GM19043 (cell line): ENCODE measurements at regions not wholly inside any gene's neighbourhood (a gene's known extent, or its start where the extent isn't known, plus 50 kb on each side); places are given as distances from the start of the nearest gene placed in this dataset.

Source experiments
- ATAC-seq: cut with Tn5 transposase; IDR thresholded peaks from one replicate; pipeline ENCODE4 v1.9.1; 2021; ENCODE audit warnings: low read depth; ENCODE audit not compliant: unreplicated experiment

- no peak for ATAC-seq
These were observed 87.4 kb upstream of the IQSEC1 start for GRCh38 chr3:13160619-13161018.

GRCh38 chr3:13159890-13160289 is 86.7 kb upstream of the IQSEC1 start:
- no peak for ATAC-seq

DNA sequence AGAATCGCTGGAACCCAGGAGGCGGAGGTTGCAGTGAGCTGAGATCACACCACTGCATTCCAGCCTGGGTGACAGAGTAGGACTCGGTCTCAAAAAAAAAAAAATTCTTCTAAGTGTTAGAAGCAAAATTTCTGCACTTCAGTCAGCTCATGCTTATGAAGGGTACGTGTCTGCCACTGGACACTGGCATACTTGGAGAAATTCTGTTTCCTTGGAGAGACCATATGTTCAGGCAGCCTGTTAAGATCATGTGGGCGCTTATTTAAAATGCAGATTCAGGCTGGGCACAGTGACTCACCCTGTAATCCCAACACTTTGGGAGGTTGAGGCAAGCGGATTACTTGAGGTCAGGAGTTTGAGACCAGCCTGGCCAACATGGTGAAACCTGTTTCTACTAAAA is 85.6 kb upstream of the IQSEC1 start:
- ATAC-seq = no peak

DNA sequence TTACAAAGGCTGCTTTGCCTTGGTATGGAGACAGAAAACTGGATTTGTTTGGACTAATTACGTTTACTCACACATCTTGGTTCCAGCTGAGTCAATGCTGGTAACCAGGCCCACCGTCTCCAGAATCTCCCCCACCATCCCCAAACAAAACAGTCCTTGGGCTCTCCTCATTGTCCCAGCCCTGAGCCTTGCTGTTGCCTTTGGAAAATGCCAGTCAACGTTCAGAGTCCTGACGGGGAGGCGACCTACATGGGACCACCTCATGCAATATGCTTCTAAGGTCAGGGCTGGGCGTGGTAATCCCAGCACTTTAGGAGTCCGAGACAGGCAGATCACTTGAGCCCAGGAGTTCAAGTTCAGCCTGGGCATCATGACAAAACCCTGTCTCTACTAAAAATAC is 85.2 kb upstream of the IQSEC1 start:
- ATAC-seq = no peak

DNA sequence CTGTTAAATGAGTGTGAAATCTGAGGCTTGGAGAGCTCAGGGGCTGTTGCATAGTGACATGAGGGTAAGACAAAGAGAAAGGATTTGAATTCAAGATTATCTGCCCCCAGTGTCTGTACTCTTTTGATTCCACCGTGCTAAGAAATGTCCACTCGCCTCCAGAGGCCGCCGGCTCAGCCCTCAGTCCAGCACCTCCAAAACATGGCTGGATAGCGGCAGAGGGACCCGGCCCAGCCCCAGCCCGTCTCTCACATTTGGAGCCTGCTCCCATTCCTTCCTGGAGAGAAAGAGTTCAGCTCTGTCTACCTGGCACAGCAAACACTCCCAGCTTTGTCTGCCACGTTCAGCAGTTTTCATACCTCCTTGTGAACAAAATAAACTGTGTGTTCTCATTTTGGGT is 84.8 kb upstream of the IQSEC1 start:
- ATAC-seq = no peak

DNA sequence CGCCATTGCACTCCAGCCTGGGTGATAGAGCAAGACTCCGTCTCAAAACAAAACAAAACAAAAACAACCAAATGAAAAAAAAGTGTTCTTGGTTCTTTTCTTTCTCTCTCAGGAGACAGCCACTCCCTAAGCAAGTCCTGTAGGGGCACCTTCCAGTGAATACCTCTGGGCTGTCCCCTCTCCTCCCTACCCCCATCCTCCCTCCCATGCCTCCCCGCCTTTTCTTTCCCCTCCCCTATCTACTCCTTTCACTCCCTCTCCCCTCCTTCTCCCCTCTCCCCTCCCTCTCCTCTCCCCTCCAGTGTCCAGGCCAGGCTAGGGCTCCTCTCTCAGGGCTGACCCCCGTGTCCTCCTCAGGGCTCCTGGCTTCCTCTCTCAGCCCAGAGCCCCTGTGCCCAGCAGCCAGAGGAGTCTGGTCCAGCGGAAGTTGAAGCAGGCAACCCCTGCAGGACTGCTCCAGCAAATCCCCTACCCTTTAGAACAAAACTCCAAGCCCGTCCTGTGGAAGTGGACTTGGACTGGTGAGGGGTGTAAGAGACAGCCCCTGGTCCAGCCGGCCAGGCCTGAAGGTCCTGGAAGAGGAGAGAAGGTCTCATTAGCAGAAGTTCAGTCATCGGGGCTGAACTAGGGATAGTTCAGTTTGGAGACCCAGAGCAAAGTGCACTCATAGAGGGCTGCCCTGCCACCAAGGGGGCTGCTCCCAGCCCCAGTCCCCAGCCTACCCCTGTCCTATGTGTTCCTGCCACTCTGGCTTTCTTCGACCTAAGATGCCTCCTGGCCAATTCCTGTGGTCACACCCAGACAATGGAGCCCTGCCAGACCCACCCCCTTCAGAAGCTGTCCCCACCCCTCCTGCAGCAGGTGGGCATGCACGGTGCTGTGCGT is 79.8 kb upstream of the IQSEC1 start:
- ATAC-seq = no peak

DNA sequence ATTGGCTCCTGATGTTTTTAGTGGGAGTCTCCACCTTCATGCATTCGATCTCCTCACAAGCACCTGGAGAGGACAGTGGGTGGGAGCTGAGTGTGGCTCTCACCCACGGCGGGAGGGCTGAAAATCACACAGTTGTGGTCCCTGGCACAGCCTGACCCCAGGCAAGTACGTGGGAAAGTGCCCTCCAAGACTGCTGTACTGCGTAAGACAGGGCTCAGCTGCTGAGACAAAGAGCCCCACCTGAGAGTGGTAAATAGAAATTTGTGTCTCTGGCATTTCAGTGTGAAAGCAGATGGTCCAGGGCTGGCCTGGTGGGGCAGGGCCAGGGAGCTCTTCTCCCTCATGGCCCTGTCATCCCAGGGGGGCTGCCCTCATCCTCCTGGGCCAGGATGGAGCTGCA is 77.4 kb upstream of the IQSEC1 start:
- ATAC-seq = no peak

DNA sequence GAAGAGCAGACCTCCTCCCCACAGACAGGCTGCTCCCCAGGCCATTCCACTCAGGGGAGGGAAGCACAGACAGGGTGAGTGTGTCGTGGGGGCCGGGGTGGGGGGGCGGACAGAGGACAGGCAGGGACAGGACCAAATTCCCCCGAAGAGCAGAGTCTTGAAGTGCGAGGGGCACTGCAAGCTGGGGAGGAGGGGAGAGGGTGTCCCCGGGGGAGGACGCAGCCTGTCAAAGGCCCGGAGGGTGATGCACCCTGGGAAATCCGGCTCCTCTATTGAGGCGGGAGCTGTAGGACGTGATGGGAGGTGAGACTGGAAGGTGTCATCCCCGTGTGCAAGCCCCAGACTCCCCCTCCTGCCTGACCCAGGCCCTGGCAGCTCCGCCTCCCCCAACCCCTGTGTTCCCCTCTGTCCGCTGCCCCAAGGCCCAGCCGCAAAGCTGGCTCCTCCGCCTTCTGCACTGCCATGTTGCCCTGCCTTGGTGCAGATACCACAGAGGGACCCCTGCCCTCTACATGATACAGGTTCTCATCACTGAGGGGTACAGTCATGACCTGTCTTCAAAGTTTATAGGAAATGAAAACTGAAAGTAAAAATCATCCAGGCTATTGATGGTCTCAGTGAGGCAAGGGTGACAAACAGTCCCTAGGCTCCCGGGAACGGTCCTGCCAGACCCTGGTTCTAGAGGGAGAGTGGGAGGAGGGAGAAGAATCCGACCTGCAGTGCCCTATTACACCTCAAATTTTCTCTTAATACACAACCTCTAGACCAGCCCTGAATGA is 76.3 kb upstream of the IQSEC1 start:
- ATAC-seq = no peak

- no peak for ATAC-seq
These were observed 75.5 kb upstream of the IQSEC1 start for GRCh38 chr3:13148561-13149329.

DNA sequence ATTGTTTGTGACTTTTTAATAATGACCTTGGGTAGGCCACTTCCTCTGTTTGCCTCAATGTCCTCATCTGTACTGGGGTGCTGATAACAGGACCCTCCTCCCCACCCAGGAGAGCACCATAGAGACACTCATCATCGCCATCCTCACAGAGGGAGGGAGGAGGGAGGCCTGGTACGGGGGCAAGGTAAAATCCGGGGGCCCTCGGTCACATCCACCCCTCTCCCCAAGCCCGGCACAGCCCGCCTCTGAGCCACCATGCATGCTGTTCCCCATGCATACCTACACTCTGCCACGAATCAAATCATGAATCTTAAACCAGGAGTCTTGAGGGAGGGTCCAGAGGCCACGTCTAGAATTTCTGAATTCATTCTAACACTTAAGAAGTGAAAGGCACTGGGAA is 74.9 kb upstream of the IQSEC1 start:
- no peak for ATAC-seq

- no peak for ATAC-seq
These were observed 74.1 kb upstream of the IQSEC1 start for GRCh38 chr3:13147344-13147743.

DNA sequence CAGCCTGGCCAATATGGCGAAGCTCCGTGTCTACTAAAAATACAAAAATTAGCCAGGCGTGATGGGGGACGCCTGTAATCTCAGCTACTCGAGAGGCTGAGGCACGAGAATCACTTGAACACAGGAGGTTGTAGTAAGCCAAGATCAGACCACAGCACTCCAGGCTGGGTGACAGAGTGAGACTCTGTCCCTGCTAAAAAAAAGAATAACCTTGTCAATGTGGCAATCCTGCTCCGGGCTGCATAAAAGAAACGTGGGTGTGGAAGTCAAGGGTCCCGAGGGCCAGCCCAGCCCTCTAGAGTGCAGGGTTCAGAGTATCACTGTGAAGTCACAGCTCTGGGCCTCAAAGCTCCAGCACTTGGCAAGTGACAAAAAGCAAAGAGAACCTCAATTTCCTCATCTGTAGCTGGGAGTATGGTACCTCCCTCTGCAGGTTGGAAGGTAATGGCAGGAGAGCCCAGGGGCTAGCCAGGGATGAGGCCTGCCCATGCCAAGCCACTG is 73.5 kb upstream of the IQSEC1 start:
- no peak for ATAC-seq

DNA sequence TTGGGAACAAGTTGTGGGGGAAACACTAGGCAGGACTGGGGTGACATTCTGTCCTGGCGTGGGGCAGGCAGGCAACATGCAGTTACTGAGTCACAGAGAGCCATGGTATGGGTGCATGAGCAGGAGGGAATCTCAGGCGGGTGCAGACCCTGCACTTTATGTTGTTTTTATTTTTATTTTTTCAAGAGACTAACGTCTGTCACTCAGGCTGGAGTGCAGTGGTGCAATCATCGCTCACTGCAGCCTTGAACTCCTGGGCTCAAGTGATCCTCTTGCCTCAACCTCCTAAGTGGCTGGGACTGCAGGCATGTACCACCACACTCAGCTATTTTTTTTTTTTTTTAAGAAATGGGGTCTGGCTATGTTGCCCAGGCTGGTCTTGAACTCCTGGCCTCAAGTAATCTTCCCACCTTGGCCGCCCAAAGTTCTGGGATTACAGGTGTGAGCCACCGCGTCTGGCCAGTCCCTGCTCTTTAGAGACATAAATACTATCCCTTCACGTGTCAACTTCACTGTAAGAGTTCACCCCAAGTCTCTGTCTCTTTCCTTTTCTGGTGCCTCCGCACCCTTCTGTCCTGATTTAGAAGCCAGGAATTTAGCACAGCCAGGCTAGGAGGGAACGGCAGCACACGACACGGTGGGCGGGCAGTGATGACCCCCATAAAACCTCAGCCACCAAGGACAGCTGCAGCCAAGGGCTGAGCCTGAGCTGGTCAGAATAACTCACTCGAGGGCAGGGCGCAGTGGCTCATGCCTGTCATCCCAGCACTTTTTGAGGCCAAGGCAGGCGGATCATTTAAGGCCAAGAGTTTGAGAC is 72.8 kb upstream of the IQSEC1 start:
- no peak for ATAC-seq

DNA sequence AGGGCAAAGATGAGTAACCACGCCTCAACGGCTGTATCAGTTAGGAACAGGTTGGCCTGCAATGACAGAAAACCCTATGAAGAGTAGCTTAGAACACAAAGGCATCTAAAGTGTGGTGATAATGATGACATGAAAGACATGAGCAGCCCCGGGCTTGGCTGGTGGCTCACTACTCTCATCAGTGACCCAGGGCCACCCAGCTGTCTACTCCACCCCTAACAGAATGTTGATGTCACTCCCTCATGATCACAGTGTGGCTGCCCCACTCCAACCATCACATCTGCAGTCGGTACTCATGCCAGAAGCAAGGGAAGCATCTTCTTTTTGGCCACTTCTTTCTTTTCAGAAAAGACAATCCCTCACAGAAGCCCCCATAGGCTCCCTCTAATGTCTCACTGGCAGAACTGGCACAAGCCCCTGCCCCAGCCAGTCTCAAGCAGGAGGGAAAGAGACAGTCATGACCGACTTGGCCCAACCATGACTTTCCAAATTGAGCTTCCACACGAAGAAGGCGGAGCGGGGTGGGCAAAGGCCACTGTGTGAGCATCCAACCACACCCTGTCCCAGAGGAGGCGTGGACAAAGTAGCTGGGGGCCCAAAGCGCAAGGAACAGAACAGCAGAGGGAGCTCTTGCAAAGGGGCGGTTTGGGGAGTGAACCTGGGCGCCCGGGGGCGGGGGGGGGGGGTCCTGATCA is 72.0 kb upstream of the IQSEC1 start:
- ATAC-seq = no peak

GRCh38 chr3:13144163-13145023 is 71.2 kb upstream of the IQSEC1 start:
- ATAC-seq = no peak

- no peak for ATAC-seq
These were observed 70.3 kb upstream of the IQSEC1 start for GRCh38 chr3:13143381-13144004.

DNA sequence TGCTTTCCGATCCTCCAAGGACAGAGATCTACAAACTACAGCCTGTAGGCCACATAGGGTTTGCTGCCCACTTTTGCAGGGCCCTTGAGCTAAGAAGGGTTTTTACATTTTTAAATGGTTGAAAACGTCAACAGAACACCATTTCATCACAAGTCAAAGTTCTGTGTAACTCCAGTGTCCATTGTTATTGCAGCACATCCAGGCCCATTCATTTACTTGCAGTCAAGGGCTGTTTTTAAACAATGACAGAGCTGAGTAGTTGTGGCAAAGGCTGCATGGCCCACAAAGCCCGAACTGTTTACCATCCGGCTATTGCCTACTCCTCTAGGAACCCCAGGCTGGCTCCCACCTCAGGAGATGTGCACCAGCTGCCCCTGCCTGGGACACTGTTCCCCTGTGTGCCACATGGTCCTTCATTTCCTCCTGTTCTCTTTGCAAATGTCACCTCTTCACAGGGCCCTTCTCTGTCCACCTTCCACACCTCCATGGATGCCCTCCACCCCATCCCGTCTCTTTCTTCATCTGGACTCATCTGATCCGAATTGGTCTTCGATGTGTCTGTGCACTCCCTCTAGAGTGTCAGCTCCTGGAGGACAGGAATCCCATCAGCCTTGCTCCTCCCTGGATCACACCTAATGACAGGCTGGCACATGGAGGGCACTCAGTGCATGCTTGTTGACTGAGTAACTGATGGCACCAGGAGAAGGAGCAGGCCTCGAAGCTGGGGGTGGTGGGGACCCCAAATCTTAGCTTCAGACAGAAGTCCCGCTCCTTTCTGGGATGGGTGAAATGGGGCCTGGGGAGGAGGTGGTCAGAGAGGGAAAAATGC is 69.5 kb upstream of the IQSEC1 start:
- ATAC-seq = no peak
